H9 (cell line): ENCODE measurements at regions not wholly inside any gene's neighbourhood (a gene's known extent, or its start where the extent isn't known, plus 50 kb on each side); places are given as distances from the start of the nearest gene placed in this dataset.

Experiments
- DNase-seq: peaks from one replicate; pipeline ENCODE4 v3.0.0-alpha.2; 2017
- H2AFZ ChIP-seq: one replicate; pipeline ENCODE4 v1.6.1; 2013; ENCODE audit warnings: mild to moderate bottlenecking, low read length, control low read depth, moderate library complexity
- H2AK5ac ChIP-seq: 2 replicates; pipeline ENCODE4 v1.6.1; 2013; ENCODE audit warnings: low read length, control low read depth, mixed read lengths; ENCODE audit not compliant: insufficient read length
- H2BK120ac ChIP-seq: one replicate; pipeline ENCODE4 v1.6.1; 2013; ENCODE audit warnings: low read depth, mild to moderate bottlenecking, low read length, control low read depth, inconsistent platforms; ENCODE audit not compliant: poor library complexity, severe bottlenecking
- H2BK12ac ChIP-seq: 2 replicates; pipeline ENCODE4 v1.6.1; 2013; ENCODE audit warnings: low read length, control low read depth, mixed read lengths, low read depth; ENCODE audit not compliant: insufficient read length
- H2BK15ac ChIP-seq: 2 replicates; pipeline ENCODE4 v1.6.1; 2013; ENCODE audit warnings: low read depth, low read length, control low read depth
- H2BK20ac ChIP-seq: one replicate; pipeline ENCODE4 v1.6.1; 2013; ENCODE audit warnings: low read depth, mild to moderate bottlenecking, low read length, control low read depth, inconsistent platforms; ENCODE audit not compliant: poor library complexity, severe bottlenecking
- H2BK5ac ChIP-seq: 2 replicates; pipeline ENCODE4 v1.6.1; 2013; ENCODE audit warnings: low read length, control low read depth, mixed read lengths; ENCODE audit not compliant: insufficient read length
- H3K14ac ChIP-seq: 2 replicates; pipeline ENCODE4 v1.6.1; 2013; ENCODE audit warnings: low read length, control low read depth; ENCODE audit not compliant: insufficient read depth
- H3K18ac ChIP-seq: 2 replicates; pipeline ENCODE4 v1.6.1; 2013; ENCODE audit warnings: low read depth, mild to moderate bottlenecking, mixed read lengths, low read length, control low read depth; ENCODE audit not compliant: insufficient read length
- H3K23ac ChIP-seq: 2 replicates; pipeline ENCODE4 v1.6.1; 2013; ENCODE audit warnings: low read length, control low read depth, mixed read lengths, low read depth; ENCODE audit not compliant: insufficient read length
- H3K23me2 ChIP-seq: 2 replicates; pipeline ENCODE4 v1.6.1; 2013; ENCODE audit warnings: low read depth, mild to moderate bottlenecking, mixed read lengths, low read length, control low read depth; ENCODE audit not compliant: insufficient read length, poor library complexity, severe bottlenecking
- H3K27ac ChIP-seq: 2 replicates; pipeline ENCODE4 v1.5.1; 2013; ENCODE audit warnings: low read length, control low read depth, mixed read lengths, low read depth; ENCODE audit not compliant: insufficient read length
- H3K27me3 ChIP-seq: 2 replicates; pipeline ENCODE4 v1.6.1; 2013; ENCODE audit warnings: low read length, control low read depth, inconsistent platforms; ENCODE audit not compliant: insufficient read depth
- H3K4ac ChIP-seq: 2 replicates; pipeline ENCODE4 v1.6.1; 2013; ENCODE audit warnings: low read depth, mild to moderate bottlenecking, control low read depth, inconsistent platforms, low read length, moderate library complexity
- H3K4me1 ChIP-seq: 2 replicates; pipeline ENCODE4 v1.6.1; 2013; ENCODE audit warnings: low read length, control low read depth, inconsistent platforms; ENCODE audit not compliant: insufficient read depth
- H3K4me2 ChIP-seq: 2 replicates; pipeline ENCODE4 v1.6.1; 2013; ENCODE audit warnings: low read length, control low read depth, mixed read lengths; ENCODE audit not compliant: insufficient read length, insufficient read depth
- H3K56ac ChIP-seq: 2 replicates; pipeline ENCODE4 v1.6.1; 2013; ENCODE audit warnings: low read depth, mild to moderate bottlenecking, mixed read lengths, low read length, control low read depth; ENCODE audit not compliant: insufficient read length
- H3K79me1 ChIP-seq: 2 replicates; pipeline ENCODE4 v1.6.1; 2013; ENCODE audit warnings: low read depth, mild to moderate bottlenecking, moderate library complexity, low read length, control low read depth, inconsistent platforms; ENCODE audit not compliant: insufficient read depth, poor library complexity, severe bottlenecking
- H3K79me2 ChIP-seq: 2 replicates; pipeline ENCODE4 v1.6.1; 2013; ENCODE audit warnings: low read length, control low read depth, inconsistent platforms; ENCODE audit not compliant: insufficient read depth
- H3K9ac ChIP-seq: 2 replicates; pipeline ENCODE4 v1.6.1; 2013; ENCODE audit warnings: low read length, control low read depth, mixed read lengths; ENCODE audit not compliant: insufficient read length; ENCODE audit errors: extremely low read depth
- H3K9me3 ChIP-seq: one replicate; pipeline ENCODE4 v1.6.1; 2013; ENCODE audit warnings: low read depth, low read length, inconsistent platforms; ENCODE audit not compliant: control insufficient read depth
- H3T11ph ChIP-seq: one replicate; pipeline ENCODE4 v1.6.1; 2013; ENCODE audit warnings: mild to moderate bottlenecking, low read length, control low read depth, inconsistent platforms
- H4K20me1 ChIP-seq: one replicate; pipeline ENCODE4 v1.6.1; 2013; ENCODE audit not compliant: control insufficient read depth, insufficient read length, insufficient read depth
- H4K5ac ChIP-seq: 2 replicates; pipeline ENCODE4 v1.6.1; 2013; ENCODE audit warnings: low read depth, mild to moderate bottlenecking, mixed read lengths, low read length, control low read depth; ENCODE audit not compliant: insufficient read length
- H4K8ac ChIP-seq: replicated peaks from 2 replicates; pipeline ENCODE4 v1.6.1; 2013; ENCODE audit warnings: low read length, control low read depth, mixed read lengths, low read depth; ENCODE audit not compliant: insufficient read length
- H4K91ac ChIP-seq: 2 replicates; pipeline ENCODE4 v1.6.1; 2013; ENCODE audit warnings: low read depth, mild to moderate bottlenecking, moderate library complexity, mixed read lengths, low read length, control low read depth; ENCODE audit not compliant: insufficient read length
- H3K27ac Mint-ChIP-seq, 3 experiments: 2 replicates in 2 of 3; 3 replicates in 1 of 3; pipeline ENCODE4 v1.8.0; 2020 to 2021; ENCODE audit warnings: mixed read lengths in 3 of 3, mild to moderate bottlenecking in 1 of 3, moderate library complexity in 1 of 3
- H3K27me3 Mint-ChIP-seq: 2 replicates; pipeline ENCODE4 v1.8.0; 2021; ENCODE audit warnings: low read depth, mild to moderate bottlenecking, moderate library complexity, mixed read lengths
- H3K36me3 Mint-ChIP-seq, 3 experiments: 2 replicates in 2 of 3; 3 replicates in 1 of 3; pipeline ENCODE4 v1.8.0; 2020 to 2021; ENCODE audit warnings: low read depth in 3 of 3, mixed read lengths in 3 of 3; ENCODE audit not compliant: insufficient read depth in 1 of 3
- H3K4me1 Mint-ChIP-seq, 2 experiments: 2 replicates each; pipeline ENCODE4 v1.8.0; 2020; ENCODE audit warnings: mixed read lengths in 2 of 2
- H3K4me3 Mint-ChIP-seq, 2 experiments: 2 replicates in 1 of 2; 3 replicates in 1 of 2; pipeline ENCODE4 v1.8.0; 2020 to 2021; ENCODE audit warnings: mild to moderate bottlenecking in 2 of 2, mixed read lengths in 2 of 2, moderate library complexity in 1 of 2
- H3K9me3 Mint-ChIP-seq, 2 experiments: 2 replicates in 1 of 2; 3 replicates in 1 of 2; pipeline ENCODE4 v1.8.0; 2020; ENCODE audit warnings: mild to moderate bottlenecking in 2 of 2, mixed read lengths in 2 of 2, moderate library complexity in 1 of 2
- CTCF ChIP-seq: fragments of 200-600 bp; sonication (generic); conservative IDR thresholded peaks from 3 replicates; pipeline ENCODE4 v1.8.0; 2021; ENCODE audit warnings: antibody characterized with exemption, mild to moderate bottlenecking
- WGBS: extraction: QIAGEN DNeasy Blood & Tissue Kit; methylation state at CpG from one replicate; pipeline ENCODE4 v1.1.7; 2013; ENCODE audit warnings: missing lambda C conversion rate, low lambda C conversion rate, mixed read lengths; ENCODE audit not compliant: insufficient read length; ENCODE audit errors: extremely low coverage; 5-methylcytosine and 5-hydroxymethylcytosine counted together

GRCh38 chr2:184316921-184317320 is 281.4 kb upstream of the ZNF804A start:
- H3K4ac ChIP-seq = no peak overlapping the region
- H3K4me1 ChIP-seq = no peaks in the 10 kb centered on the region
- H3K23me2 ChIP-seq = no peaks in the 10 kb centered on the region
- H3K56ac ChIP-seq = no peak overlapping the region
- H2AK5ac ChIP-seq = no peak overlapping the region
- no peaks in the 10 kb centered on the region for H4K20me1 ChIP-seq
- no peak overlapping the region for H3K9ac ChIP-seq
- H3K23ac ChIP-seq = no peak overlapping the region
- H3K4me1 Mint-ChIP-seq = no peaks in the 10 kb centered on the region
- H3T11ph ChIP-seq = no peak overlapping the region
- H3K18ac ChIP-seq = no peak overlapping the region
- H3K36me3 Mint-ChIP-seq = no peaks in the 10 kb centered on the region
- H2BK15ac ChIP-seq = no peak overlapping the region
- H3K4me3 Mint-ChIP-seq = no peak overlapping the region
- no peaks in the 10 kb centered on the region for H3K79me1 ChIP-seq
- H2BK5ac ChIP-seq = no peak overlapping the region
- no peak overlapping the region for H3K27ac Mint-ChIP-seq
- no peak for DNase-seq
- no peak overlapping the region for H2BK12ac ChIP-seq
- H2BK20ac ChIP-seq = no peak overlapping the region
- no peak overlapping the region for H4K91ac ChIP-seq
- H3K27me3 ChIP-seq = no peaks in the 10 kb centered on the region
- WGBS = no CpG with 5 or more reads among the region's 2 CpGs
- TF ChIP-seq CTCF = no peak
- H3K27me3 Mint-ChIP-seq = no peaks in the 10 kb centered on the region
- no peak overlapping the region for H2BK120ac ChIP-seq
- no peak overlapping the region for H2AFZ ChIP-seq
- no peaks in the 10 kb centered on the region for H3K79me2 ChIP-seq
- no peak overlapping the region for H3K14ac ChIP-seq
- H3K27ac ChIP-seq = no peak overlapping the region
- H4K8ac ChIP-seq = no peak overlapping the region
- H3K9me3 Mint-ChIP-seq = no peaks in the 10 kb centered on the region
- H3K4me2 ChIP-seq = no peak overlapping the region
- H3K9me3 ChIP-seq = no peaks in the 10 kb centered on the region
- H4K5ac ChIP-seq = no peak overlapping the region
